ENCODE measurements at regions not wholly inside any gene's neighbourhood (a gene's known extent, or its start where the extent isn't known, plus 50 kb on each side); places are given as distances from the start of the nearest gene placed in this dataset.

DNA sequence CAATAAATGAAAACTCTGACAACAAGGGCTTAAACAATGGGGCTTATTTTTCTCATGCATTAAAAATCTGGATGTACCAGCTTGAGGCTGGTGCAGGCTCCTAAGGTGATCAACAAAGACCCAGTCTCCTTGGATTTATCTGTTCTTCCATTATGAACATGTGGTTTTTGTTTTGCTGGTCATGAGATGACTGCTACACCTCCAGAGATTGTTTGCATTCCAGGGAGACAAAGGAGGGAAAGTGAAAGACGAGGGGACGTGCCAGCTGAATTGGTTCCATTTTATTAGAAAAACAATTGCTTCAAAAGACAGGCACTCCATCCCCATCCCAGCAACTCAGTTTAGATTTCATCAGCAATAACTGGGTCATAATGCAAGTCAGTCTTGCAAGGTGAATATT is 90.9 kb upstream of the KCNK1 start:
- TF ChIP-seq, protein P1, sequence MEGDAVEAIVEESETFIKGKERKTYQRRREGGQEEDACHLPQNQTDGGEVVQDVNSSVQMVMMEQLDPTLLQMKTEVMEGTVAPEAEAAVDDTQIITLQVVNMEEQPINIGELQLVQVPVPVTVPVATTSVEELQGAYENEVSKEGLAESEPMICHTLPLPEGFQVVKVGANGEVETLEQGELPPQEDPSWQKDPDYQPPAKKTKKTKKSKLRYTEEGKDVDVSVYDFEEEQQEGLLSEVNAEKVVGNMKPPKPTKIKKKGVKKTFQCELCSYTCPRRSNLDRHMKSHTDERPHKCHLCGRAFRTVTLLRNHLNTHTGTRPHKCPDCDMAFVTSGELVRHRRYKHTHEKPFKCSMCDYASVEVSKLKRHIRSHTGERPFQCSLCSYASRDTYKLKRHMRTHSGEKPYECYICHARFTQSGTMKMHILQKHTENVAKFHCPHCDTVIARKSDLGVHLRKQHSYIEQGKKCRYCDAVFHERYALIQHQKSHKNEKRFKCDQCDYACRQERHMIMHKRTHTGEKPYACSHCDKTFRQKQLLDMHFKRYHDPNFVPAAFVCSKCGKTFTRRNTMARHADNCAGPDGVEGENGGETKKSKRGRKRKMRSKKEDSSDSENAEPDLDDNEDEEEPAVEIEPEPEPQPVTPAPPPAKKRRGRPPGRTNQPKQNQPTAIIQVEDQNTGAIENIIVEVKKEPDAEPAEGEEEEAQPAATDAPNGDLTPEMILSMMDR (IDR thresholded peaks at IDR 0.05): no peak
- TF ChIP-seq POLR2A (IDR thresholded peaks at IDR 0.05) (no peak), POLR2AphosphoS5 (IDR thresholded peaks at IDR 0.05) (no peak), EP300 (IDR thresholded peaks at IDR 0.05) (no peak)
